ENCODE measurements at regions not wholly inside any gene's neighbourhood (a gene's known extent, or its start where the extent isn't known, plus 50 kb on each side); places are given as distances from the start of the nearest gene placed in this dataset.
"Not testable (repeated sequence)": the region's sequence is repeated elsewhere in the genome, so short reads cannot be mapped to it uniquely, and the experiment has no call there.

DNA sequence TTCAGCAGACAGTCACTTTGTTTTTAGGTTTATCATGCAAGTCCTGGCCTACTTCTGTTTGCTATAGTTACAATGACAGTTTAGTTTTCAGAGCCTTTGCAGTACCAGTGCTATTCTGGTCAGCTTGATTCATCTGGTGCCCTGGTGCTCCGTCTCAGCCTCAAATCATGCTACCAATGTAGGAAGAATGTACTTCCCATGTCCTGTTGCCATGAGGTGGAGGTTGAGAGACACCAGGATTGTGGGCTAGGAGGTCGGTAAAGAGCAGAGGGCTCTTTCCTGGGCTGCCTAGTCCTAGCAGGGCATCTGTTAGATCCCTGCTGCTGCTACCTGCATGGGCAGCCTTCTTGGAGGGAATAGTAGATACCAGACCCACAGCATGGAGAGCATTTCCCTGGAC is 91.4 kb upstream of the DPY19L1 start:
- TF ChIP-seq ZNF317 (CRISPR knock-in tag; IDR thresholded peaks at IDR 0.05; ENCODE audit: borderline replicate concordance, low read depth); JUN (CRISPR knock-in tag; IDR thresholded peaks at IDR 0.05); ZNF121 (CRISPR knock-in tag; IDR thresholded peaks at IDR 0.05); TEAD4 (CRISPR knock-in tag; IDR thresholded peaks at IDR 0.05); ZNF396 (CRISPR knock-in tag; IDR thresholded peaks at IDR 0.05; ENCODE audit: borderline replicate concordance): not testable (repeated sequence)
- TF ChIP-seq, protein P1, sequence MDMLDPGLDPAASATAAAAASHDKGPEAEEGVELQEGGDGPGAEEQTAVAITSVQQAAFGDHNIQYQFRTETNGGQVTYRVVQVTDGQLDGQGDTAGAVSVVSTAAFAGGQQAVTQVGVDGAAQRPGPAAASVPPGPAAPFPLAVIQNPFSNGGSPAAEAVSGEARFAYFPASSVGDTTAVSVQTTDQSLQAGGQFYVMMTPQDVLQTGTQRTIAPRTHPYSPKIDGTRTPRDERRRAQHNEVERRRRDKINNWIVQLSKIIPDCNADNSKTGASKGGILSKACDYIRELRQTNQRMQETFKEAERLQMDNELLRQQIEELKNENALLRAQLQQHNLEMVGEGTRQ (CRISPR knock-in tag; IDR thresholded peaks at IDR 0.05) = not testable (repeated sequence)
- TF ChIP-seq, protein P2, sequence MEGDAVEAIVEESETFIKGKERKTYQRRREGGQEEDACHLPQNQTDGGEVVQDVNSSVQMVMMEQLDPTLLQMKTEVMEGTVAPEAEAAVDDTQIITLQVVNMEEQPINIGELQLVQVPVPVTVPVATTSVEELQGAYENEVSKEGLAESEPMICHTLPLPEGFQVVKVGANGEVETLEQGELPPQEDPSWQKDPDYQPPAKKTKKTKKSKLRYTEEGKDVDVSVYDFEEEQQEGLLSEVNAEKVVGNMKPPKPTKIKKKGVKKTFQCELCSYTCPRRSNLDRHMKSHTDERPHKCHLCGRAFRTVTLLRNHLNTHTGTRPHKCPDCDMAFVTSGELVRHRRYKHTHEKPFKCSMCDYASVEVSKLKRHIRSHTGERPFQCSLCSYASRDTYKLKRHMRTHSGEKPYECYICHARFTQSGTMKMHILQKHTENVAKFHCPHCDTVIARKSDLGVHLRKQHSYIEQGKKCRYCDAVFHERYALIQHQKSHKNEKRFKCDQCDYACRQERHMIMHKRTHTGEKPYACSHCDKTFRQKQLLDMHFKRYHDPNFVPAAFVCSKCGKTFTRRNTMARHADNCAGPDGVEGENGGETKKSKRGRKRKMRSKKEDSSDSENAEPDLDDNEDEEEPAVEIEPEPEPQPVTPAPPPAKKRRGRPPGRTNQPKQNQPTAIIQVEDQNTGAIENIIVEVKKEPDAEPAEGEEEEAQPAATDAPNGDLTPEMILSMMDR (IDR thresholded peaks at IDR 0.05) = not testable (repeated sequence)
- TF ChIP-seq, protein P3, sequence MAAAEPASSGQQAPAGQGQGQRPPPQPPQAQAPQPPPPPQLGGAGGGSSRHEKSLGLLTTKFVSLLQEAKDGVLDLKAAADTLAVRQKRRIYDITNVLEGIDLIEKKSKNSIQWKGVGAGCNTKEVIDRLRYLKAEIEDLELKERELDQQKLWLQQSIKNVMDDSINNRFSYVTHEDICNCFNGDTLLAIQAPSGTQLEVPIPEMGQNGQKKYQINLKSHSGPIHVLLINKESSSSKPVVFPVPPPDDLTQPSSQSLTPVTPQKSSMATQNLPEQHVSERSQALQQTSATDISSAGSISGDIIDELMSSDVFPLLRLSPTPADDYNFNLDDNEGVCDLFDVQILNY (CRISPR knock-in tag; IDR thresholded peaks at IDR 0.05) = not testable (repeated sequence)
- TF ChIP-seq, protein P4, sequence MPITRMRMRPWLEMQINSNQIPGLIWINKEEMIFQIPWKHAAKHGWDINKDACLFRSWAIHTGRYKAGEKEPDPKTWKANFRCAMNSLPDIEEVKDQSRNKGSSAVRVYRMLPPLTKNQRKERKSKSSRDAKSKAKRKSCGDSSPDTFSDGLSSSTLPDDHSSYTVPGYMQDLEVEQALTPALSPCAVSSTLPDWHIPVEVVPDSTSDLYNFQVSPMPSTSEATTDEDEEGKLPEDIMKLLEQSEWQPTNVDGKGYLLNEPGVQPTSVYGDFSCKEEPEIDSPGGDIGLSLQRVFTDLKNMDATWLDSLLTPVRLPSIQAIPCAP (CRISPR knock-in tag; IDR thresholded peaks at IDR 0.05) = not testable (repeated sequence)
- TF ChIP-seq, protein P5, sequence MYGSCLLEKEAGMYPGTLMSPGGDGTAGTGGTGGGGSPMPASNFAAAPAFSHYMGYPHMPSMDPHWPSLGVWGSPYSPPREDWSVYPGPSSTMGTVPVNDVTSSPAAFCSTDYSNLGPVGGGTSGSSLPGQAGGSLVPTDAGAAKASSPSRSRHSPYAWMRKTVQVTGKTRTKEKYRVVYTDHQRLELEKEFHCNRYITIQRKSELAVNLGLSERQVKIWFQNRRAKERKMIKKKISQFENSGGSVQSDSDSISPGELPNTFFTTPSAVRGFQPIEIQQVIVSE (CRISPR knock-in tag; IDR thresholded peaks at IDR 0.05; ENCODE audit: borderline replicate concordance) = not testable (repeated sequence)
- TF ChIP-seq, protein P6, sequence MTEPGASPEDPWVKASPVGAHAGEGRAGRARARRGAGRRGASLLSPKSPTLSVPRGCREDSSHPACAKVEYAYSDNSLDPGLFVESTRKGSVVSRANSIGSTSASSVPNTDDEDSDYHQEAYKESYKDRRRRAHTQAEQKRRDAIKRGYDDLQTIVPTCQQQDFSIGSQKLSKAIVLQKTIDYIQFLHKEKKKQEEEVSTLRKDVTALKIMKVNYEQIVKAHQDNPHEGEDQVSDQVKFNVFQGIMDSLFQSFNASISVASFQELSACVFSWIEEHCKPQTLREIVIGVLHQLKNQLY (CRISPR knock-in tag; IDR thresholded peaks at IDR 0.05) = not testable (repeated sequence)

All from WTC11 (cell line).